Spleen (tissue), 7 donors: ENCODE measurements at regions not wholly inside any gene's neighbourhood (a gene's known extent, or its start where the extent isn't known, plus 50 kb on each side); places are given as distances from the start of the nearest gene placed in this dataset.

Experiments used
- CTCF ChIP-seq, 11 experiments: fragments of 200-600 bp in 7 of 11; fragments of 450-650 bp in 4 of 11; sonication (generic) in 4 of 11; IDR thresholded peaks in 8 of 11; conservative IDR thresholded peaks in 3 of 11; 1 replicate in 7 of 11; 2 replicates in 4 of 11; pipeline versions ENCODE4 v1.4.0 to v1.8.0; 2016 to 2021; ENCODE audit warnings: antibody characterized with exemption in 11 of 11, inconsistent platforms in 4 of 11, mild to moderate bottlenecking in 1 of 11
- POLR2A ChIP-seq, 3 donors: fragments of 450-650 bp; IDR thresholded peaks; one replicate each; pipeline ENCODE4 v1.5.1; 2017; ENCODE audit warnings: antibody characterized with exemption in 3 of 3, mild to moderate bottlenecking in 1 of 3
- donor health status: DM: no; HTN: no; CAD: no; lungs with moderate emphysema.
- donor health status: DM: no; HTN: no; CAD: no.
- donor health status: DM: no; HTN: no; CAD: no.

DNA sequence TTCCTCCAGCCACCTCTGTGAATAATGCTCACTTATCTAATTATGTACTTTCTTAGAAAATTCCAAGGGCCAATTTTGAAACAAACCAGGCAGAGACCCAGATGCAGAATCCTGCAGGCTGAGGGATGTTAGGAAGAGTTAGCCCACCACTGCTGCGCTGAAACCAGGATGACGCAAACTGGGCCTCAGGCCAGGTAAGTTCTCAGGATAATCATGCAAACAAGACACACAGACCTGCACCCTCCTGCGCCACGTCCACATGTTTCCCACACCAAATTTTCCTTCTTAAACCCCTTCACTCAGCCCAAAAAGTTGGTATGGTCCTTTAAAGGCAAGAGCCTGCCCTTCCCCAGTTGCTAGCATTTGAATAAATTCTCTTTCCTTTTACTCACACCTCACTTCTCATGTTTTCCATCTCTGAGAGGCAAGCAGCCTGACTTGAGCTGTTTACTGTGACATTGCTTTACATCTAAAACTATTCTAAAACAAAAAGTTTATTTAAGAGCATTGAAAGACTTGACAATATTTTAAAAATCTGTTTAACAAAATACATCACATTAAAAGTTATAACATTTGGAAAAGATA lies 887.1 kb downstream of the LRRIQ3 start:
- TF ChIP-seq POLR2A (IDR thresholded peaks at IDR 0.05) (no peak), CTCF (IDR thresholded peaks at IDR 0.05 in 8 of 11, conservative IDR thresholded peaks at IDR 0.05 in 3 of 11) (no peak)
